ENCODE measurements at regions not wholly inside any gene's neighbourhood (a gene's known extent, or its start where the extent isn't known, plus 50 kb on each side); places are given as distances from the start of the nearest gene placed in this dataset.

DNA sequence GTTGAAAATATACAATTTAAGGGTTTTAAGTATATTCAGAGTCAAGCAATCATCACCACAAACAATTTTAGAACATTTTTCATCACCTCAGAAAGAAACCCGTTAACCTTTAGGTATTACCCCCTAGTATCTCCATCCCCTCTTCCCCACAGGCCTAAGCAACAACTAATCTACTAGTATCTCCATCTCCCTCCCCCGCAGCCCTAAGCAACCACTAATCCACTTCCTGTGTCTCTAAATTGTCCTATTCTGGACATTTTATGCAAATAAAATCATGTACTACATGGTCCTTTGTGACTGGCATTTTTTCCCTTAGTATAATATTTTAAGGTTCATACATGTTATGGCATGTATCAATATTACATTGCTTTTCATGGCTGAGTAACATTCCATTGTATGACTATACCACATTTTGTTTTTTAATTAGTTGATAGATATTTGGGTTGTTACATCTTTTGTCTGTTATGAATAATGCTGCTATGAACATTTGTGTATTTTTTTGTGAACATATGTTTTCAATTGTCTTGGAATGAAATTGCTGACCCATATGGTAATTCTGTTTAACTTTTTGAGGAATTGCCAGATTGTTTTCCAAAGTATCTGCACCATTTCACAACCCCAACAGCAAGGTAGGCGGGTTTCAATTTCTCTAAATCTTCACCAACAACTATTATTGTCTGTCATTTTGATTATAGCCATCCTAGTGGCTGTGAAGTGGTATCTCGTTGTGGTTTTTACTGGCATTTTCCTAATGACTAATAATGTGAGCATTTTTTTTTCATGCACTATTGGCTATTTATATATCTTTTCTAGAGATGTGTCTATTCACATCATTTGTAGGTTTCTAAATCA lies 215.6 kb upstream of the CD96 start:
- Mint-ChIP-seq H3K4me1 (ENCODE audit: unreplicated experiment) (no peaks in the 10 kb centered on the region), H3K9me3 (peaks cover 5% of the 10 kb centered on the region), H3K36me3 (no peaks in the 10 kb centered on the region), H3K4me3 (no peak overlapping the region), H3K27me3 (no peaks in the 10 kb centered on the region), H3K27ac (no peak overlapping the region)
- TF ChIP-seq, protein P1, sequence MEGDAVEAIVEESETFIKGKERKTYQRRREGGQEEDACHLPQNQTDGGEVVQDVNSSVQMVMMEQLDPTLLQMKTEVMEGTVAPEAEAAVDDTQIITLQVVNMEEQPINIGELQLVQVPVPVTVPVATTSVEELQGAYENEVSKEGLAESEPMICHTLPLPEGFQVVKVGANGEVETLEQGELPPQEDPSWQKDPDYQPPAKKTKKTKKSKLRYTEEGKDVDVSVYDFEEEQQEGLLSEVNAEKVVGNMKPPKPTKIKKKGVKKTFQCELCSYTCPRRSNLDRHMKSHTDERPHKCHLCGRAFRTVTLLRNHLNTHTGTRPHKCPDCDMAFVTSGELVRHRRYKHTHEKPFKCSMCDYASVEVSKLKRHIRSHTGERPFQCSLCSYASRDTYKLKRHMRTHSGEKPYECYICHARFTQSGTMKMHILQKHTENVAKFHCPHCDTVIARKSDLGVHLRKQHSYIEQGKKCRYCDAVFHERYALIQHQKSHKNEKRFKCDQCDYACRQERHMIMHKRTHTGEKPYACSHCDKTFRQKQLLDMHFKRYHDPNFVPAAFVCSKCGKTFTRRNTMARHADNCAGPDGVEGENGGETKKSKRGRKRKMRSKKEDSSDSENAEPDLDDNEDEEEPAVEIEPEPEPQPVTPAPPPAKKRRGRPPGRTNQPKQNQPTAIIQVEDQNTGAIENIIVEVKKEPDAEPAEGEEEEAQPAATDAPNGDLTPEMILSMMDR (conservative IDR thresholded peaks at IDR 0.05): no peak
- no peak for DNase-seq (ENCODE audit: extremely low spot score, unreplicated experiment)

DNA sequence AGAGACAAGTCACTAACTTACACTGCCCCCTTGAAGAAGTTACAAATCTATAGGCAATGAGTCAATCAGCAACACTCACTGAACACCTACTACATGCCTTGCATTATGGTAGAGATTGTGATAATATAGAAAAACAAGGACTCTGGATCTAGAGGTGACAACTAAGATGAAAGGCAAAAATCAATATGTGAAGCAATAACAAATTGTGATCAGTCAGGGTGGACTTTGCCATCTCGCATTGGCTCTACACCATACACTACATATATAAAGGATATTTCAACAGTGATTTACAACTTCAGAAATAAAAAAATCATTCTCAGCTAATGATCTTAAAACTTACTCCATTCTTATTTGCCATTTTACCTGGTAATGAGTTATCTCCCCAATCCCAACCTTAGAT lies 210.7 kb upstream of the CD96 start:
- H3K4me3 Mint-ChIP-seq: no peak overlapping the region
- H3K36me3 Mint-ChIP-seq: no peaks in the 10 kb centered on the region
- H3K27me3 Mint-ChIP-seq: no peaks in the 10 kb centered on the region
- DNase-seq (ENCODE audit: extremely low spot score, unreplicated experiment): no peak
- TF ChIP-seq, protein P1 (conservative IDR thresholded peaks at IDR 0.05): no peak
- H3K4me1 Mint-ChIP-seq (ENCODE audit: unreplicated experiment): peaks cover 4% of the 10 kb centered on the region
- peaks cover 1% of the 10 kb centered on the region for H3K9me3 Mint-ChIP-seq
- H3K27ac Mint-ChIP-seq: no peak overlapping the region

- Mint-ChIP-seq H3K27me3 (no peaks in the 10 kb centered on the region), H3K9me3 (no peaks in the 10 kb centered on the region), H3K4me1 (ENCODE audit: unreplicated experiment) (peaks cover 4% of the 10 kb centered on the region), H3K4me3 (no peak overlapping the region), H3K36me3 (no peaks in the 10 kb centered on the region), H3K27ac (no peak overlapping the region)
- no peak for DNase-seq (ENCODE audit: extremely low spot score, unreplicated experiment)
- TF ChIP-seq, protein P1 (conservative IDR thresholded peaks at IDR 0.05): no peak
Observed at GRCh38 chr3:111331912-111332311, 210.1 kb upstream of the CD96 start.

DNA sequence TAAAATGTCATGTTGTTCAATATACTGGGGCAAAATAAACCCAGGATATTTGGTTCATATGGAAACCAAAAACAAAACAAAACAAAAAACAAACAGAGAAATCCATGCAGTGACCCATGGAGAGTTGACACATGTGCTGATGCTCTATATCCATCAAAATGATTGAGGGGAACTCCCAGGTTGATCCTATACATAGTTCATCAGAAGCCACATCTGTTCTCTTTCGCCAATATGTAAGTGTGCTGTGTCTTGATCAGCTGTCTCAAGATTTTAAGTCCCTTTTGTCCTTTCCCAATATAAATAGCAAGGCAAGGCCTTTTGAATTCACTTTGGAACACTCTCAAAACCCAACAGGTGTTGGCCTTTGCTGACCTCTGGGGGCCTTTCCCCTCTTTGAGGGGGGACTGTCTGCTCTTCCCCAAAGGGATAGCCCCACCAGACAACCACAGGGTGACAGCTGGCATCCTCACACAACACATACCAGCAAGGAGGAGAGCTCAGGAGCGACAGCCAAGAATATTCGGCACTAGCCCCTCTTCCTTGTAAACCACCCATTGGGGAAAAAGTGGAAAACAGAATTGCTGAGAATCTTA lies 209.4 kb upstream of the CD96 start:
- Mint-ChIP-seq H3K27me3 (no peaks in the 10 kb centered on the region), H3K36me3 (no peaks in the 10 kb centered on the region), H3K9me3 (no peaks in the 10 kb centered on the region), H3K4me3 (no peak overlapping the region), H3K4me1 (ENCODE audit: unreplicated experiment) (peaks cover 4% of the 10 kb centered on the region), H3K27ac (no peak overlapping the region)
- no peak for DNase-seq (ENCODE audit: extremely low spot score, unreplicated experiment)
- TF ChIP-seq, protein P1 (conservative IDR thresholded peaks at IDR 0.05): no peak

DNA sequence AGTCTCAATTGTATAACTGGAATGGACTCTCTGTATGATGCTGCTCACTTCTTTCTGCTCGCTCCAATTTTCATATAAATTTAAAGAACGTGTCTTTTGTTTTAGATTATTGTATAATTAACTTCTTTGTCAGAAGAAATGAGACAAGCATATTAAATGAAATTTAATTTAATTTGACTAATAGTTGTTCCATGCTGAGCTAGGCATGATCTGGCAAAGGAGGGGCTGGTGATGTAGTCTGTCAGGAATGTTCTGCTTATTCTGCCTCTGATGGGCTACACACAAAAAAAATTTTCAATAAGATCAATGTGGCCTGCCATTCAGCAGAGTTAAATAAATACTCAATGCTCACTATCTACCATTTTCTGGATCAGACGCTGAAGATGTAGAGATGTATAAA lies 208.4 kb upstream of the CD96 start:
- TF ChIP-seq, protein P1 (conservative IDR thresholded peaks at IDR 0.05): no peak
- Mint-ChIP-seq H3K27me3 (no peaks in the 10 kb centered on the region), H3K9me3 (peaks cover 7% of the 10 kb centered on the region), H3K4me3 (no peak overlapping the region), H3K4me1 (ENCODE audit: unreplicated experiment) (peaks cover 11% of the 10 kb centered on the region), H3K27ac (no peak overlapping the region), H3K36me3 (no peaks in the 10 kb centered on the region)
- DNase-seq (ENCODE audit: extremely low spot score, unreplicated experiment): no peak

All from type B pancreatic cell (in vitro differentiated cells).